Activated CD8-positive, alpha-beta memory T cell treated with anti-CD3 and anti-CD28 coated beads for 4 hours (primary cell): ENCODE measurements at regions not wholly inside any gene's neighbourhood (a gene's known extent, or its start where the extent isn't known, plus 50 kb on each side); places are given as distances from the start of the nearest gene placed in this dataset.
"Not testable (repeated sequence)": the region's sequence is repeated elsewhere in the genome, so short reads cannot be mapped to it uniquely, and the experiment has no call there.

ENCODE experiments used
- DNase-seq, 2 donors: peaks; one replicate each; pipeline ENCODE4 v3.0.0-alpha.2; 2020; ENCODE audit warnings: low read depth in 2 of 2

GRCh38 chr2:195356920-195357440 lies 300.0 kb upstream of the SLC39A10 start:
- DNase-seq: no peak

GRCh38 chr2:195356026-195356425 lies 301.0 kb upstream of the SLC39A10 start:
- DNase-seq: no peak

GRCh38 chr2:195352581-195352980 lies 304.4 kb upstream of the SLC39A10 start:
- DNase-seq: no peak

- no peak for DNase-seq
Measured at GRCh38 chr2:195343942-195344530, 313.0 kb upstream of the SLC39A10 start.

GRCh38 chr2:195343540-195343939 lies 313.5 kb upstream of the SLC39A10 start:
- DNase-seq: no peak

GRCh38 chr2:195342061-195342460 lies 315.0 kb upstream of the SLC39A10 start:
- no peak for DNase-seq

- DNase-seq: no peak
Measured at GRCh38 chr2:195338856-195339255, 318.2 kb upstream of the SLC39A10 start.

- DNase-seq: no peak
Measured at GRCh38 chr2:195337597-195337996, 319.4 kb upstream of the SLC39A10 start.

- no peak for DNase-seq
Measured at GRCh38 chr2:195333869-195334268, 323.2 kb upstream of the SLC39A10 start.

GRCh38 chr2:195331966-195332365 lies 325.1 kb upstream of the SLC39A10 start:
- DNase-seq: no peak

- no peak for DNase-seq
Measured at GRCh38 chr2:195331129-195331528, 325.9 kb upstream of the SLC39A10 start.

- no peak for DNase-seq
Measured at GRCh38 chr2:195330513-195330956, 326.5 kb upstream of the SLC39A10 start.

GRCh38 chr2:195329784-195330183 lies 327.2 kb upstream of the SLC39A10 start:
- not testable (repeated sequence) for DNase-seq

GRCh38 chr2:195326537-195326936 lies 330.5 kb upstream of the SLC39A10 start:
- no peak for DNase-seq

- no peak for DNase-seq
Measured at GRCh38 chr2:195322324-195322723, 334.7 kb upstream of the SLC39A10 start.

- no peak for DNase-seq
Measured at GRCh38 chr2:195320413-195320973, 336.5 kb upstream of the SLC39A10 start.

GRCh38 chr2:195319548-195320412 lies 337.2 kb upstream of the SLC39A10 start:
- no peak for DNase-seq

GRCh38 chr2:195319112-195319460 lies 337.9 kb upstream of the SLC39A10 start:
- no peak for DNase-seq

GRCh38 chr2:195318440-195319111 lies 338.4 kb upstream of the SLC39A10 start:
- DNase-seq: no peak

- no peak for DNase-seq
Measured at GRCh38 chr2:195317550-195317949, 339.5 kb upstream of the SLC39A10 start.

GRCh38 chr2:195316486-195316885 lies 340.5 kb upstream of the SLC39A10 start:
- no peak for DNase-seq

- DNase-seq: no peak
Measured at GRCh38 chr2:195313962-195314361, 343.1 kb upstream of the SLC39A10 start.
